ENCODE measurements at regions not wholly inside any gene's neighbourhood (a gene's known extent, or its start where the extent isn't known, plus 50 kb on each side); places are given as distances from the start of the nearest gene placed in this dataset.
"Not testable (repeated sequence)": the region's sequence is repeated elsewhere in the genome, so short reads cannot be mapped to it uniquely, and the experiment has no call there.

- DNase-seq: not testable (repeated sequence)
Observed at GRCh38 chr7:91627324-91627723, 253.2 kb downstream of the MTERF1 start.

- no peak for DNase-seq
Observed at GRCh38 chr7:91628742-91629141, 251.8 kb downstream of the MTERF1 start.

DNA sequence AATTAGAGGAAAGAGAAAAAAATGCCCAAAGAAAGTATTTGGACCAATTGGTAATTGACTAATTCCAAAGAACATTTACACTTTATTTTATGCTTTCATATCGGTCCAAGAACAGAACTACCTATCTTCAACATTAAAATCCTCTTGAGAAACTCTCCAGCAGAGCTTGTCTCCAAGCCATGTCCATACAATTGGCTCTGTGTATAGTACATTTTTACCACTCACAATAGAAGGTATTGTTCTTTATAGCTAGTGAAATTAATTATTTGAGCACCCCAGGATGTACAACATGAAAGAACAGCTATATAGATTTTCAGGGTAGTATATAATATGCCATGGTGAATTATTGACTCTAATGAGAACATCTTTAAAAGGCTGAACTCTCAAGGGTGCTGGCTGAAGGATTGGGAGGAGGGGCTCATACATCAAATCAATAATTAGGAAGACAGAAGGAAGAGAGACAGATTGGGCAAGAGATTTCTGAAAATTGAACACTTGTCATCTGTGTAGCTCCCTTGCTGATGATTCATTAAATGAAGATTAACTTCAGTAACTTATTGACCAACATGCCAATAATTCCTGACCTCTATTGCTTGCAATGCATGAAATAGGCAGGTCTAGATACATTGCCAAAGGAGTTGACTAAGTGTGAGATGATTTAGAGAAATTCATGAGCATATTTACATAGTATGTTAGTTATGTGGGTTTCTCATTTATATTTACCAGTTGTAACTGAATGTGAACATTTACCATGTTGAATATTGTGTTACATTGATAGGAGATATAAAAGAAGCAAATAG is 249.7 kb downstream of the MTERF1 start:
- no peak for DNase-seq

DNA sequence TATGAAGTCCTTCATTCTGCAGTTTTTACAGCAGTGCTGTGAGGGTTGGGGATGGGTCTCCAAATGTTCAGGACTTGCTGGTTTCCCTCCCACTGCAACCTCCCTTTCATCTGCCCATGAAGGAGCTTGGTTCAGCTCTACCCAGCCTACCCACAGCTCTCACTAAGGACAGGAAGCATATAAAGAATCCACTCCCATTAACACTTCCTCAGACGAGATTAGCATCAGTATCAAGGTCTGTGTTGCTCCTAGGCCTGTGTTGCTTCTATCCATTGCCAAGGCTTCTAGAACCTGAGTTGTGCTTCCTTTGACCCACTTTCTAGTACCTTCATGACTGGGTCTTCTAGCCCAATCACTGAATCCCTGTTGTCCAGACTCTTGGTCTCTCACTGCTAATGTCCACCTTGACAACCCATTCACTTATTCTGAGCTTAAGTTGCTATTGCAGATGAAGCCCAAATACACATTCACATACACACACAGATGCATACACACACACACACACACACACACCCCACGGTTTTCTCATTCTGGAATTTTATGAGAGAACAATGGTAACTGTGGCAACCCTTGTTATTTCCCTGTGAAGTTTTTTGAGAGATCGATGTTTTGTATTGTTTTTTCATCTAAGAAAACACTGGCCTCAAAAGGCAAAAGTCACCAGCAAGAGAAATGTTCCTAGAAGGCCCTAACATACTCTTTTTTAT is 248.1 kb downstream of the MTERF1 start:
- DNase-seq: no peak

GRCh38 chr7:91633013-91633441 is 247.5 kb downstream of the MTERF1 start:
- no peak for DNase-seq

- no peak for DNase-seq
Observed at GRCh38 chr7:91634485-91635177, 245.9 kb downstream of the MTERF1 start.

- no peak for DNase-seq
Observed at GRCh38 chr7:91636129-91636724, 244.3 kb downstream of the MTERF1 start.

DNA sequence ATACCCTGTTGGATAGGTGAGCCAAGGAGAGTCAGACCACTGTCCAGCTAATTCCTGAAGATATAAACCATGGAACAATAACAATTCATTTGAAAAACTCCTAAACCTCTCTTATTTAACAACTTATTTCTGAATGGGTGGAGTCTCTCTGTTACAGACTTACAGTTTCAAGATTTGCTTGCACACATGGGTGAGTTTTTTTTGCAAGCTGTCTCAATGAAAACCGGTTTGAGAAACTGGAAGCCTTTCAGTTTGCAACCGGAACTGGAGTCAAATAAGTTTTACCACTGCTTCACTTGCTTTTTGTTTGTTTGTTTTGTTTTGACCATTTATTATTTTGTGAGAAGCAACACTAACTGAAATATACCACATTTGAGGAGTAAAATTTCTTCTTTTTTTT is 243.8 kb downstream of the MTERF1 start:
- no peak for DNase-seq

- no peak for DNase-seq
Observed at GRCh38 chr7:91644256-91644655, 236.2 kb downstream of the MTERF1 start.

- DNase-seq: no peak
Observed at GRCh38 chr7:91645542-91645941, 235.0 kb downstream of the MTERF1 start.

DNA sequence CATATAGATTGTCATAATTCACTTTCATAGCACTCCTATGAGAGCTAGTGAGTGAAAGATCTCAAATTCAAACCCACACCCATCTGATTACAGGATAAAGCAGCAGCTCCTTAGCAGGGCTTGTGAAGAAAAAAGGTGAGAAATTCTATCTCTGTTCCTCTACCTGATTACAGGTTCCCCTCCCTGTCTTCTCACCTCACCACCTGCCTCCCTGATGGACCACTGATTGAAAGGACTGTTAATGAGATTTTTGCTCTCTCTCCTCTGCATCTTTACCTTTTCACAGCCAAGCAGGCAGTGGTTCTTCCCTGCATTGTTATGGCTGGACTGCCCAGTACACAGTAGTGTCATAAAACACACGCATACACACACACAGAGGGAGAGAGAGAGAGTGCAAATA is 228.5 kb downstream of the MTERF1 start:
- DNase-seq: no peak

DNA sequence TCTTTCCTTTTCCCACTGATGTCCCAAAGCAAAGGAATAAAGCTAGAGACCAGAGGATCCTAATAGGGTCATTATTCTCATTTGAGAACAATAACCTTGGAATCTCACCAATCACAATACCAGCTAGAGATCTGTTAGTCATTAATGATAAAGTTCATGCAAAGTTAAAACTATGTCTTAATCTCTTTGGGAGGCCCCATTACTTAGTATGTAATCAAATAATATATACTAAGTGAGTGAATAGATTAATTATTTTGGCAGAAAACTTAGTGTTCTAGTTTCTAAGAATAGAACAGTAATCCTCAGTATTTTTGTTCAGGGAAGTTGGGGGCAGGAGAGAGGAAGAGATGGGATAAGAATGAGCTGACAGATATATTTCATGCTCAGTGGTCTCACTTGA is 227.2 kb downstream of the MTERF1 start:
- no peak for DNase-seq

DNA sequence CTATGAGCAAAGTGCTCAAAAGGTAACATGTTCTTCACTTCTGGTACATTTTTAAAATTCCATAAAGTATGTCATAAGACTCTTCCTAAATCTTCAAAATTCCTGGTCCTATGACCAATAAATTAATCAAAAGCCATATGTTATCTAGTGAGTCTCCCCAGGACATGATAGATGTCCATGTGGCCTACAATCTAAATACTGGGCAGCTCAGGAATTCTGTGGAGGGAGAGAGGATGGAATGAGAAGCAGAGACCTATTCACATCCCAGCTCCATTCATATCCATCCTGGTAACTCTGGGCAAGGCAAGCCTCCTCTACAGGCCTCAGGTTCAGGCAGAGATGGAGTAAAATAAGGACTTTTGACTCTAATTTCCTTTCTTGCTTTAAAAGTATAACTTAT is 224.8 kb downstream of the MTERF1 start:
- DNase-seq: no peak

- DNase-seq: peak; percentile 66 to 77 (median 68)
Observed at GRCh38 chr7:91656541-91657482, 223.7 kb downstream of the MTERF1 start.

DNA sequence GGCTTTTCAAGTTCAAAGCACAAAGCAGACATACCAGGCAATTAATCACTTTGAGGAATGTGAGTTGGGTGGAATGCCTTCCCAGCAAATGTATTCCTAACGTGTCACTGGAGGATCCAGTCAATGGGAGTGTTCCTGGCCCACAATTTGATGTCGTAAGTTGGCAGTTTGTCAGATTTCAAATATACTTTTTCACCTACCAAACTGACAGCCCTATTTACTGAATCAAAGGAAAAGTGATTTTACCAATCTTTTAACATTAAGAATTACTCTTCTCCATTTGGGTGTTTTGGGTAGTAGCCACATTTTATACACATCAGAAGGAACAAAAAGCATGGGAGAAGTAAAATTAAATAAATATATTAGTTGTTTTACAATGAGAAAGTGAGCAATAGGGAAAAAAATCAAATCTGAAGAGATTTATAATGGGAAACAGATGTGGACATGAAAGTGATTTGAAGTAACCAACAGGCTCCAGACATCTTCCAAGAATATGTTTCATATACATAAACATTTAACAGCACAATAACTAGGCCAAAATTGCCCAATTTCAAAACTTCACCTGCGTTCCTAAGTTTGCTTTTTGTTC is 222.9 kb downstream of the MTERF1 start:
- DNase-seq: peak; percentile 84 to 91 (median 87)

DNA sequence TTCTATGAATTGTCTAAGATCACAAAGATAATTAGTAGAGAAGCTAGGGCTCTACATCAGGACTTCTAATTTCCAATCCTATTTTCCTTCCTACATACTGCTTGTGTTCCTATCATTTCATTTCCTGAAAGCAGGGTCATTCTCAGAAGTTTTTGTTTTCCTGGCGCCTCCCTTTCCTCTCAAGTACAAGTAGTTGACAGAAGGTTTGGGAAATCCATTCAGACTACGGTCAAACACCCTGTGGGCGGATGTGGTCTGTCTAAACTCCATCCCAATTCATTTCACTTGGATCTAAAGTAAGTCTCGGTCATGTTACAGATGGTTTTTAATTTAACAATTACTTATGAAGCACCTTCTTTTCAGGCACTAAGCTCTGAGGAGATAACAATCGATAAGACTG is 221.4 kb downstream of the MTERF1 start:
- no peak for DNase-seq

GRCh38 chr7:91660734-91661356 is 219.7 kb downstream of the MTERF1 start:
- DNase-seq: no peak

- DNase-seq: no peak
Observed at GRCh38 chr7:91661727-91662126, 218.8 kb downstream of the MTERF1 start.

DNA sequence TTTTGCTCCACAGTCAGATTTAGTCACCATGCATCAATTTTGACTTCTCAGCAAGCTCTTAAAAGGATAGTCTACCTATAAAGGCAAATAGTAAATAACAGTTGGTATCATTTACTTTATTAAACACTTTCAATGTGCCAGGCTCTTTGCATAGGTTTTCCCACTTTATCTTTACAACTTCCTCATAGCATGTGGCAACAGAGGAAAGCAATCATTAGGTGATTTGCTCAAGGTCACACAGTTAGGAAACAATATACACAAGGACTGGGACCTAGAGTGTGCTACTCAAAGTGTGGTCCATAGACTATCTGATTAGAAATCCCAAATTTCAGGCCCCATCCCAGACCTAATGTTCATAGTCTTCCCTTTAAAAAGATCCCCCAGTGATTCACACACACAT is 212.3 kb downstream of the MTERF1 start:
- DNase-seq: no peak

DNA sequence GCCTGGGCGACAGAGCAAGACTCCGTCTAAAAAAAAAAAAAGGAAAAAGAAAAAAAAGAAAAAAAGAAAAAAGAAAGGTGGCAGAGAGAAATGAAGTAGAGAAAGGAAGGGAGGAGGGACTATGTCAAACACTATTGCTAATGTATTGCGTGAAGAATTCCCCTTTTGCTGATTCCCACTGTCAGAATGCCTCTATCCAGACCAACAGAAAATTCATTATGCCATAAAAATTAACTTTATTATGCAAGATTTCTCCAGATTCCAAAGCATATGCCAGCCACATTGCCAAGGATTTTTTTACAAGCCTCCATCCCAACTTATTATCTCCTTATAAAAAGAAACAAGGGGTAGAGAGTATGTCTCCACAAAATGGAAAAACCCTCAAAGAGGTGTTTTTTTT is 209.3 kb downstream of the MTERF1 start:
- DNase-seq: no peak

Measured in muscle of back (tissue), 3 donors.